GM23338 (cell line): ENCODE measurements at regions not wholly inside any gene's neighbourhood (a gene's known extent, or its start where the extent isn't known, plus 50 kb on each side); places are given as distances from the start of the nearest gene placed in this dataset.

ENCODE experiments used
- ATAC-seq: fragments of 200-7000 bp; cut with Tn5 transposase; 3 replicates; pipeline ENCODE4 v1.9.1; 2020
- DNase-seq: peaks from one replicate; pipeline ENCODE4 v3.0.0-alpha.2; 2015; ENCODE audit warnings: low spot score
- H2AFZ ChIP-seq: fragments of 200-600 bp; sonication (generic); 2 replicates; pipeline ENCODE4 v1.8.0; 2016; ENCODE audit warnings: antibody characterized with exemption, mild to moderate bottlenecking, moderate library complexity
- H3F3A ChIP-seq: fragments of 200-600 bp; sonication (generic); replicated peaks from 2 replicates; pipeline ENCODE4 v1.8.0; 2017; ENCODE audit warnings: antibody characterized with exemption, mixed run types, low read depth
- H3K27ac ChIP-seq: fragments of 200-600 bp; sonication (generic); 2 replicates; pipeline ENCODE4 v1.6.1; 2016; ENCODE audit warnings: low read depth
- H3K27me3 ChIP-seq: fragments of 200-600 bp; sonication (generic); 2 replicates; pipeline ENCODE4 v1.8.0; 2016; ENCODE audit warnings: mild to moderate bottlenecking, mixed run types, moderate library complexity; ENCODE audit not compliant: insufficient read depth
- H3K36me3 ChIP-seq: fragments of 200-600 bp; sonication (generic); 2 replicates; pipeline ENCODE4 v1.8.0; 2016; ENCODE audit warnings: mild to moderate bottlenecking; ENCODE audit not compliant: insufficient read depth
- H3K4me1 ChIP-seq: fragments of 200-600 bp; sonication (generic); 2 replicates; pipeline ENCODE4 v1.8.0; 2016; ENCODE audit warnings: mild to moderate bottlenecking, moderate library complexity; ENCODE audit not compliant: insufficient read depth
- H3K4me2 ChIP-seq: fragments of 200-600 bp; sonication (generic); 2 replicates; pipeline ENCODE4 v1.7.1; 2017; ENCODE audit warnings: mixed run types
- H3K4me3 ChIP-seq: fragments of 200-600 bp; sonication (generic); 2 replicates; pipeline ENCODE4 v1.6.1; 2016; ENCODE audit warnings: mixed run types
- H3K79me2 ChIP-seq: fragments of 200-600 bp; sonication (generic); replicated peaks from 2 replicates; pipeline ENCODE4 v1.8.0; 2017; ENCODE audit warnings: mild to moderate bottlenecking; ENCODE audit not compliant: insufficient read depth
- H3K9me2 ChIP-seq: fragments of 200-600 bp; sonication (generic); 2 replicates; pipeline ENCODE4 v1.8.0; 2017; ENCODE audit not compliant: insufficient read depth
- H4K20me1 ChIP-seq: fragments of 200-600 bp; sonication (generic); replicated peaks from 2 replicates; pipeline ENCODE4 v1.8.0; 2017; ENCODE audit warnings: mild to moderate bottlenecking; ENCODE audit not compliant: insufficient read depth
- H3K27ac Mint-ChIP-seq: 2 replicates; pipeline ENCODE4 v1.8.0; 2020; ENCODE audit warnings: inconsistent platforms, mild to moderate bottlenecking, moderate library complexity, mixed read lengths
- H3K27me3 Mint-ChIP-seq: 3 replicates; pipeline ENCODE4 v1.8.0; 2022; ENCODE audit warnings: low read depth, mild to moderate bottlenecking, moderate library complexity, mixed read lengths, inconsistent platforms; ENCODE audit not compliant: insufficient read depth, poor library complexity
- H3K36me3 Mint-ChIP-seq: 3 replicates; pipeline ENCODE4 v1.8.0; 2021; ENCODE audit warnings: low read depth, mild to moderate bottlenecking, inconsistent platforms, moderate library complexity, mixed read lengths
- H3K4me1 Mint-ChIP-seq: 3 replicates; pipeline ENCODE4 v1.8.0; 2020; ENCODE audit warnings: mild to moderate bottlenecking, inconsistent platforms, mixed read lengths
- H3K4me3 Mint-ChIP-seq: 3 replicates; pipeline ENCODE4 v1.8.0; 2021; ENCODE audit warnings: moderate library complexity, mild to moderate bottlenecking, inconsistent platforms, mixed read lengths
- H3K9me3 Mint-ChIP-seq: 3 replicates; pipeline ENCODE4 v1.8.0; 2020; ENCODE audit warnings: moderate library complexity, mild to moderate bottlenecking, inconsistent platforms, mixed read lengths
- CREB1 ChIP-seq: fragments of 250-450 bp; sonication (Bioruptor Pico); IDR thresholded peaks from 2 replicates; pipeline ENCODE4 v1.5.0; 2020; ENCODE audit warnings: low read depth, mild to moderate bottlenecking, moderate library complexity
- EZH2phosphoT487 ChIP-seq: fragments of 200-600 bp; sonication (generic); IDR thresholded peaks from one replicate; pipeline ENCODE4 v1.8.1; 2018; ENCODE audit warnings: antibody characterized with exemption; ENCODE audit not compliant: unreplicated experiment
- JUNB ChIP-seq: IDR thresholded peaks from one replicate; pipeline ENCODE4 v1.6.1; 2016; ENCODE audit warnings: antibody characterized with exemption; ENCODE audit not compliant: unreplicated experiment
- NANOG ChIP-seq: IDR thresholded peaks from 2 replicates; pipeline ENCODE4 v1.6.1; 2016; ENCODE audit warnings: antibody characterized with exemption, borderline replicate concordance
- POLR2AphosphoS5 ChIP-seq: IDR thresholded peaks from 2 replicates; pipeline ENCODE4 v1.6.1; 2016; ENCODE audit warnings: antibody characterized with exemption, low read depth
- STAT1 ChIP-seq: IDR thresholded peaks from one replicate; pipeline ENCODE4 v1.6.1; 2016; ENCODE audit warnings: antibody characterized with exemption; ENCODE audit not compliant: unreplicated experiment
- ZNF114 ChIP-seq: fragments of 250-450 bp; sonication (Bioruptor Pico); IDR thresholded peaks from 2 replicates; pipeline ENCODE4 v1.5.0; 2020; ENCODE audit warnings: mild to moderate bottlenecking, moderate library complexity
- ZNF331 ChIP-seq: fragments of 250-450 bp; sonication (Bioruptor Pico); IDR thresholded peaks from 2 replicates; pipeline ENCODE4 v1.5.0; 2020; ENCODE audit warnings: low read depth, mild to moderate bottlenecking, moderate library complexity
- TF ChIP-seq, protein P1 (sequence below): IDR thresholded peaks from 2 replicates; pipeline ENCODE4 v1.6.1; 2016; ENCODE audit warnings: antibody characterized with exemption
- TF ChIP-seq, protein P2 (sequence below): IDR thresholded peaks from one replicate; pipeline ENCODE4 v1.6.1; 2018; ENCODE audit warnings: antibody characterized with exemption; ENCODE audit not compliant: unreplicated experiment

- TF ChIP-seq, protein P1, sequence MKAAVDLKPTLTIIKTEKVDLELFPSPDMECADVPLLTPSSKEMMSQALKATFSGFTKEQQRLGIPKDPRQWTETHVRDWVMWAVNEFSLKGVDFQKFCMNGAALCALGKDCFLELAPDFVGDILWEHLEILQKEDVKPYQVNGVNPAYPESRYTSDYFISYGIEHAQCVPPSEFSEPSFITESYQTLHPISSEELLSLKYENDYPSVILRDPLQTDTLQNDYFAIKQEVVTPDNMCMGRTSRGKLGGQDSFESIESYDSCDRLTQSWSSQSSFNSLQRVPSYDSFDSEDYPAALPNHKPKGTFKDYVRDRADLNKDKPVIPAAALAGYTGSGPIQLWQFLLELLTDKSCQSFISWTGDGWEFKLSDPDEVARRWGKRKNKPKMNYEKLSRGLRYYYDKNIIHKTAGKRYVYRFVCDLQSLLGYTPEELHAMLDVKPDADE, result no peak
- TF ChIP-seq STAT1 (no peak), ZNF331 (CRISPR knock-in tag) (no peak), NANOG (no peak), JUNB (no peak)
- ATAC-seq, result no peak
Observed at GRCh38 chr12:124707316-124707715, 139.9 kb upstream of the NCOR2 start.

DNA sequence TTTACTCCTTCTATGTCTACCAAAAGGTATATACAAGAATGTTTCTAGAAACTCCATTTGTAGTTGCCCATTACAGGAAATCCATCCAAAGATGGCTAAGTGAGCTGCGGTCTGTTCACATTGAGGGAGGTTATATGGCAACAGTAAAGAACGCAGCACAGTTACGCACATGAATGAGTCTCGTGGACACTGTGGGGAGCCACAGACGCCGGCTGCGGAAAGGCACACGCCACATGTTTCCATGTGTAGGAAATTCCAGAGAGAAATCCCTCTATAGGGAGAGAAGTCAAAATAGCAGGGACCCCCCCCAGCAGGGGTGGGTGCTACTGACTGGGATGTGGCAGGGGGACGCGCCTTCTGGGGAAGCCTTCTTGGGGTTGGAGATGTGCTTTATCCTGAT is 139.0 kb upstream of the NCOR2 start:
- Histone ChIP-seq H3K27ac (no peak overlapping the region), H3K79me2 (no peaks in the 10 kb centered on the region), H2AFZ (no peak overlapping the region), H3K9me2 (no peaks in the 10 kb centered on the region), H3K27me3 (no peaks in the 10 kb centered on the region), H3F3A (no peaks in the 10 kb centered on the region), H3K4me2 (no peak overlapping the region), H4K20me1 (no peaks in the 10 kb centered on the region), H3K36me3 (no peaks in the 10 kb centered on the region), H3K4me3 (no peak overlapping the region), H3K4me1 (no peaks in the 10 kb centered on the region)
- TF ChIP-seq CREB1 (no peak), STAT1 (no peak), JUNB (no peak), NANOG (no peak)
- TF ChIP-seq, protein P1, result no peak
- Mint-ChIP-seq H3K36me3 (no peaks in the 10 kb centered on the region; the same call in 2 of the 3 replicates), H3K27ac (no peak overlapping the region), H3K27me3 (peaks cover 12% of the 10 kb centered on the region), H3K9me3 (peaks cover 9% of the 10 kb centered on the region), H3K4me1 (peaks cover 2% of the 10 kb centered on the region; the same call in 2 of the 3 replicates), H3K4me3 (no peak overlapping the region)
- DNase-seq, result no peak
- ATAC-seq, result no peak

More at GRCh38 chr12:124707316-124707715, 139.9 kb upstream of the NCOR2 start:
- H3K36me3 ChIP-seq, result no peaks in the 10 kb centered on the region
- H3K4me1 ChIP-seq, result no peaks in the 10 kb centered on the region
- H3K9me3 Mint-ChIP-seq, result peaks cover 9% of the 10 kb centered on the region
- no peak overlapping the region for H3K4me3 Mint-ChIP-seq
- no peak for DNase-seq
- no peak overlapping the region for H3K27ac ChIP-seq
- no peaks in the 10 kb centered on the region for H3K9me2 ChIP-seq
- H3K27me3 Mint-ChIP-seq, result peaks cover 12% of the 10 kb centered on the region
- no peak overlapping the region for H3K4me3 ChIP-seq
- no peaks in the 10 kb centered on the region for H3K79me2 ChIP-seq
- no peak overlapping the region for H3K4me2 ChIP-seq
- no peaks in the 10 kb centered on the region for H3K27me3 ChIP-seq
- H4K20me1 ChIP-seq, result no peaks in the 10 kb centered on the region
- peaks cover 2% of the 10 kb centered on the region; the same call in 2 of the 3 replicates for H3K4me1 Mint-ChIP-seq
- no peak overlapping the region for H2AFZ ChIP-seq
- no peaks in the 10 kb centered on the region for H3F3A ChIP-seq
- H3K36me3 Mint-ChIP-seq, result no peaks in the 10 kb centered on the region; the same call in 2 of the 3 replicates
- H3K27ac Mint-ChIP-seq, result no peak overlapping the region

DNA sequence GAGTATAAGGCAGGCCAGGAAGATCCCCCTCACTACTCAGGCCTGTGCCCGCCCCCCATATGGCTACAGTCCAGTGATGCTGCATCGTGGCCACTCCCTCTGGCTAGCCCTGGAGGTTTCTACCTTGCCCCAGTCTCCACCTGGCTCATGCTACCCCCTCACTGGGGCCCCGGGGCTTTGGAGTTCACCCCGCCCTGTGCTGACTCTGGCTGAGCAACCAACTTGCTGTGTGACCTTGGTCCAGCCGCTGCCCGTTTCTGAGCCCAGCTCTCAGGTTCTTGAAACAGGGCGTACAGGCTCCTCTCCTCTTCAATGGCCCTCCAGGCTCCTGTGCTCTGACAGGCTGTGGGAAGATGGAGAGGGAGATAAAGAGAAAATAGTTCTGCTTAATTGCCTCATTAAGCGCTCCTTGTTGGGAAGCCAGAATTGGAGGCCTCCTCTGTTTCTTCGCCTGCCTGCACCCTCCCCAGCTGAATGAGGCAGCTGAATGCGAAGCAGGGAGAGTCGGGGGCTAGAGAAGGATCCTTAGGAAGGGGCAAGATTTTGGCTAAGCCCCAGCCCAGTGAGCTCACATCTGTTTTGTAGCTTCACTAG is 138.2 kb upstream of the NCOR2 start:
- ATAC-seq, result no peak
- H3K27ac Mint-ChIP-seq, result no peak overlapping the region
- no peak for TF ChIP-seq ZNF331 (CRISPR knock-in tag)
- TF ChIP-seq, protein P1, result no peak
- no peak for TF ChIP-seq STAT1
- no peak for TF ChIP-seq JUNB
- no peak for TF ChIP-seq POLR2AphosphoS5
- TF ChIP-seq, protein P2, sequence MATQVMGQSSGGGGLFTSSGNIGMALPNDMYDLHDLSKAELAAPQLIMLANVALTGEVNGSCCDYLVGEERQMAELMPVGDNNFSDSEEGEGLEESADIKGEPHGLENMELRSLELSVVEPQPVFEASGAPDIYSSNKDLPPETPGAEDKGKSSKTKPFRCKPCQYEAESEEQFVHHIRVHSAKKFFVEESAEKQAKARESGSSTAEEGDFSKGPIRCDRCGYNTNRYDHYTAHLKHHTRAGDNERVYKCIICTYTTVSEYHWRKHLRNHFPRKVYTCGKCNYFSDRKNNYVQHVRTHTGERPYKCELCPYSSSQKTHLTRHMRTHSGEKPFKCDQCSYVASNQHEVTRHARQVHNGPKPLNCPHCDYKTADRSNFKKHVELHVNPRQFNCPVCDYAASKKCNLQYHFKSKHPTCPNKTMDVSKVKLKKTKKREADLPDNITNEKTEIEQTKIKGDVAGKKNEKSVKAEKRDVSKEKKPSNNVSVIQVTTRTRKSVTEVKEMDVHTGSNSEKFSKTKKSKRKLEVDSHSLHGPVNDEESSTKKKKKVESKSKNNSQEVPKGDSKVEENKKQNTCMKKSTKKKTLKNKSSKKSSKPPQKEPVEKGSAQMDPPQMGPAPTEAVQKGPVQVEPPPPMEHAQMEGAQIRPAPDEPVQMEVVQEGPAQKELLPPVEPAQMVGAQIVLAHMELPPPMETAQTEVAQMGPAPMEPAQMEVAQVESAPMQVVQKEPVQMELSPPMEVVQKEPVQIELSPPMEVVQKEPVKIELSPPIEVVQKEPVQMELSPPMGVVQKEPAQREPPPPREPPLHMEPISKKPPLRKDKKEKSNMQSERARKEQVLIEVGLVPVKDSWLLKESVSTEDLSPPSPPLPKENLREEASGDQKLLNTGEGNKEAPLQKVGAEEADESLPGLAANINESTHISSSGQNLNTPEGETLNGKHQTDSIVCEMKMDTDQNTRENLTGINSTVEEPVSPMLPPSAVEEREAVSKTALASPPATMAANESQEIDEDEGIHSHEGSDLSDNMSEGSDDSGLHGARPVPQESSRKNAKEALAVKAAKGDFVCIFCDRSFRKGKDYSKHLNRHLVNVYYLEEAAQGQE, result no peak
- TF ChIP-seq ZNF114, result no peak
- TF ChIP-seq EZH2phosphoT487, result no peak
- TF ChIP-seq NANOG, result no peak

More for the DNA sequence above, 138.2 kb upstream of the NCOR2 start:
- Histone ChIP-seq H3K27me3 (no peaks in the 10 kb centered on the region), H3K4me3 (no peak overlapping the region), H3K79me2 (no peaks in the 10 kb centered on the region), H3K4me1 (no peaks in the 10 kb centered on the region), H2AFZ (no peak overlapping the region), H4K20me1 (no peaks in the 10 kb centered on the region), H3K36me3 (no peaks in the 10 kb centered on the region), H3F3A (no peaks in the 10 kb centered on the region), H3K27ac (no peak overlapping the region), H3K9me2 (no peaks in the 10 kb centered on the region), H3K4me2 (no peak overlapping the region)
- no peak for DNase-seq
- Mint-ChIP-seq H3K4me1 (peaks cover 5% of the 10 kb centered on the region; the same call in 2 of the 3 replicates), H3K27me3 (peaks cover 12% of the 10 kb centered on the region), H3K4me3 (no peak overlapping the region), H3K9me3 (peaks cover 9% of the 10 kb centered on the region), H3K36me3 (no peaks in the 10 kb centered on the region; the same call in 2 of the 3 replicates)
